GM19468 (cell line): ENCODE measurements at regions not wholly inside any gene's neighbourhood (a gene's known extent, or its start where the extent isn't known, plus 50 kb on each side); places are given as distances from the start of the nearest gene placed in this dataset.

Experiments used
- ATAC-seq: cut with Tn5 transposase; IDR thresholded peaks from one replicate; pipeline ENCODE4 v1.9.1; 2021; ENCODE audit warnings: mild to moderate bottlenecking, moderate library complexity, moderate number of reproducible peaks; ENCODE audit not compliant: unreplicated experiment; ENCODE audit errors: extremely low read depth

GRCh38 chr5:34606101-34606500 lies 50.0 kb upstream of the RAI14 start:
- no peak for ATAC-seq
